ENCODE measurements at regions not wholly inside any gene's neighbourhood (a gene's known extent, or its start where the extent isn't known, plus 50 kb on each side); places are given as distances from the start of the nearest gene placed in this dataset.
"Not testable (repeated sequence)": the region's sequence is repeated elsewhere in the genome, so short reads cannot be mapped to it uniquely, and the experiment has no call there.

- Histone ChIP-seq H3K27me3 (ENCODE audit: control insufficient read depth in 2 of 2, insufficient read depth in 2 of 2, low read length in 2 of 2) (no peaks in the 10 kb centered on the region), H3K4me3 (ENCODE audit: low read length in 2 of 2) (no peak overlapping the region), H3K9me3 (ENCODE audit: control insufficient read depth in 2 of 2, low read length in 2 of 2) (no peaks in the 10 kb centered on the region), H3K36me3 (ENCODE audit: control insufficient read depth in 2 of 2, insufficient read depth in 2 of 2, low read length in 2 of 2) (no peaks in the 10 kb centered on the region), H3K4me1 (ENCODE audit: control insufficient read depth in 2 of 2, insufficient read depth in 2 of 2, low read length in 2 of 2) (no peaks in the 10 kb centered on the region), H3K9ac (ENCODE audit: low read depth in 1 of 2, low read length in 2 of 2) (no peak overlapping the region), H3K27ac (ENCODE audit: low read depth in 2 of 2, low read length in 2 of 2) (no peak overlapping the region)
These were observed 72.8 kb downstream of the FHIP1A start for GRCh38 chr4:151481813-151482212.

- no peak overlapping the region for H3K9ac ChIP-seq (ENCODE audit: low read depth in 1 of 2, low read length in 2 of 2)
- H3K9me3 ChIP-seq (ENCODE audit: control insufficient read depth in 2 of 2, low read length in 2 of 2), result no peaks in the 10 kb centered on the region
- H3K4me3 ChIP-seq (ENCODE audit: low read length in 2 of 2), result no peak overlapping the region
- no peaks in the 10 kb centered on the region for H3K4me1 ChIP-seq (ENCODE audit: control insufficient read depth in 2 of 2, insufficient read depth in 2 of 2, low read length in 2 of 2)
- no peaks in the 10 kb centered on the region for H3K27me3 ChIP-seq (ENCODE audit: control insufficient read depth in 2 of 2, insufficient read depth in 2 of 2, low read length in 2 of 2)
- no peaks in the 10 kb centered on the region for H3K36me3 ChIP-seq (ENCODE audit: control insufficient read depth in 2 of 2, insufficient read depth in 2 of 2, low read length in 2 of 2)
- no peak overlapping the region for H3K27ac ChIP-seq (ENCODE audit: low read depth in 2 of 2, low read length in 2 of 2)
These were observed 75.6 kb downstream of the FHIP1A start for GRCh38 chr4:151484396-151485102.

- no peak overlapping the region for H3K4me3 ChIP-seq (ENCODE audit: low read length in 2 of 2)
- no peak overlapping the region for H3K27ac ChIP-seq (ENCODE audit: low read depth in 2 of 2, low read length in 2 of 2)
- no peaks in the 10 kb centered on the region for H3K4me1 ChIP-seq (ENCODE audit: control insufficient read depth in 2 of 2, insufficient read depth in 2 of 2, low read length in 2 of 2)
- H3K9me3 ChIP-seq (ENCODE audit: control insufficient read depth in 2 of 2, low read length in 2 of 2), result no peaks in the 10 kb centered on the region
- H3K9ac ChIP-seq (ENCODE audit: low read depth in 1 of 2, low read length in 2 of 2), result no peak overlapping the region
- H3K36me3 ChIP-seq (ENCODE audit: control insufficient read depth in 2 of 2, insufficient read depth in 2 of 2, low read length in 2 of 2), result no peaks in the 10 kb centered on the region
- no peaks in the 10 kb centered on the region for H3K27me3 ChIP-seq (ENCODE audit: control insufficient read depth in 2 of 2, insufficient read depth in 2 of 2, low read length in 2 of 2)
These were observed 76.7 kb downstream of the FHIP1A start for GRCh38 chr4:151485541-151486131.

- H3K9ac ChIP-seq (ENCODE audit: low read depth in 1 of 2, low read length in 2 of 2), result no peak overlapping the region
- no peaks in the 10 kb centered on the region for H3K36me3 ChIP-seq (ENCODE audit: control insufficient read depth in 2 of 2, insufficient read depth in 2 of 2, low read length in 2 of 2)
- H3K9me3 ChIP-seq (ENCODE audit: control insufficient read depth in 2 of 2, low read length in 2 of 2), result no peaks in the 10 kb centered on the region
- no peak overlapping the region for H3K27ac ChIP-seq (ENCODE audit: low read depth in 2 of 2, low read length in 2 of 2)
- H3K4me1 ChIP-seq (ENCODE audit: control insufficient read depth in 2 of 2, insufficient read depth in 2 of 2, low read length in 2 of 2), result no peaks in the 10 kb centered on the region
- no peaks in the 10 kb centered on the region for H3K27me3 ChIP-seq (ENCODE audit: control insufficient read depth in 2 of 2, insufficient read depth in 2 of 2, low read length in 2 of 2)
- H3K4me3 ChIP-seq (ENCODE audit: low read length in 2 of 2), result no peak overlapping the region
These were observed 77.2 kb downstream of the FHIP1A start for GRCh38 chr4:151486168-151486567.

GRCh38 chr4:151488968-151489367 lies 80.0 kb downstream of the FHIP1A start:
- Histone ChIP-seq H3K27ac (ENCODE audit: low read depth in 2 of 2, low read length in 2 of 2) (no peak overlapping the region), H3K27me3 (ENCODE audit: control insufficient read depth in 2 of 2, insufficient read depth in 2 of 2, low read length in 2 of 2) (no peaks in the 10 kb centered on the region), H3K9me3 (ENCODE audit: control insufficient read depth in 2 of 2, low read length in 2 of 2) (peaks cover 0 to 3% of the 10 kb centered on the region in 2 donors), H3K36me3 (ENCODE audit: control insufficient read depth in 2 of 2, insufficient read depth in 2 of 2, low read length in 2 of 2) (no peaks in the 10 kb centered on the region), H3K4me3 (ENCODE audit: low read length in 2 of 2) (no peak overlapping the region), H3K4me1 (ENCODE audit: control insufficient read depth in 2 of 2, insufficient read depth in 2 of 2, low read length in 2 of 2) (no peaks in the 10 kb centered on the region), H3K9ac (ENCODE audit: low read depth in 1 of 2, low read length in 2 of 2) (no peak overlapping the region)

GRCh38 chr4:151489462-151490203 lies 80.7 kb downstream of the FHIP1A start:
- H3K9me3 ChIP-seq (ENCODE audit: control insufficient read depth in 2 of 2, low read length in 2 of 2), result peaks cover 0 to 3% of the 10 kb centered on the region in 2 donors
- no peaks in the 10 kb centered on the region for H3K27me3 ChIP-seq (ENCODE audit: control insufficient read depth in 2 of 2, insufficient read depth in 2 of 2, low read length in 2 of 2)
- H3K36me3 ChIP-seq (ENCODE audit: control insufficient read depth in 2 of 2, insufficient read depth in 2 of 2, low read length in 2 of 2), result no peaks in the 10 kb centered on the region
- no peaks in the 10 kb centered on the region for H3K4me1 ChIP-seq (ENCODE audit: control insufficient read depth in 2 of 2, insufficient read depth in 2 of 2, low read length in 2 of 2)
- H3K4me3 ChIP-seq (ENCODE audit: low read length in 2 of 2), result no peak overlapping the region
- H3K27ac ChIP-seq (ENCODE audit: low read depth in 2 of 2, low read length in 2 of 2), result no peak overlapping the region
- H3K9ac ChIP-seq (ENCODE audit: low read depth in 1 of 2, low read length in 2 of 2), result no peak overlapping the region

- H3K4me3 ChIP-seq (ENCODE audit: low read length in 2 of 2); H3K36me3 ChIP-seq (ENCODE audit: control insufficient read depth in 2 of 2, insufficient read depth in 2 of 2, low read length in 2 of 2); H3K9ac ChIP-seq (ENCODE audit: low read depth in 1 of 2, low read length in 2 of 2); H3K4me1 ChIP-seq (ENCODE audit: control insufficient read depth in 2 of 2, insufficient read depth in 2 of 2, low read length in 2 of 2); H3K27me3 ChIP-seq (ENCODE audit: control insufficient read depth in 2 of 2, insufficient read depth in 2 of 2, low read length in 2 of 2); H3K9me3 ChIP-seq (ENCODE audit: control insufficient read depth in 2 of 2, low read length in 2 of 2); H3K27ac ChIP-seq (ENCODE audit: low read depth in 2 of 2, low read length in 2 of 2): not testable (repeated sequence)
These were observed 86.6 kb downstream of the FHIP1A start for GRCh38 chr4:151495612-151496011.

- not testable (repeated sequence) for H3K36me3 ChIP-seq (ENCODE audit: control insufficient read depth in 2 of 2, insufficient read depth in 2 of 2, low read length in 2 of 2); H3K9ac ChIP-seq (ENCODE audit: low read depth in 1 of 2, low read length in 2 of 2); H3K27ac ChIP-seq (ENCODE audit: low read depth in 2 of 2, low read length in 2 of 2); H3K27me3 ChIP-seq (ENCODE audit: control insufficient read depth in 2 of 2, insufficient read depth in 2 of 2, low read length in 2 of 2); H3K4me3 ChIP-seq (ENCODE audit: low read length in 2 of 2); H3K9me3 ChIP-seq (ENCODE audit: control insufficient read depth in 2 of 2, low read length in 2 of 2); H3K4me1 ChIP-seq (ENCODE audit: control insufficient read depth in 2 of 2, insufficient read depth in 2 of 2, low read length in 2 of 2)
These were observed 102.6 kb downstream of the FHIP1A start for GRCh38 chr4:151511548-151511947.

- no peak overlapping the region for H3K27ac ChIP-seq (ENCODE audit: low read depth in 2 of 2, low read length in 2 of 2)
- H3K4me1 ChIP-seq (ENCODE audit: control insufficient read depth in 2 of 2, insufficient read depth in 2 of 2, low read length in 2 of 2), result no peaks in the 10 kb centered on the region
- H3K27me3 ChIP-seq (ENCODE audit: control insufficient read depth in 2 of 2, insufficient read depth in 2 of 2, low read length in 2 of 2), result no peaks in the 10 kb centered on the region
- no peaks in the 10 kb centered on the region for H3K9me3 ChIP-seq (ENCODE audit: control insufficient read depth in 2 of 2, low read length in 2 of 2)
- no peak overlapping the region for H3K4me3 ChIP-seq (ENCODE audit: low read length in 2 of 2)
- no peaks in the 10 kb centered on the region for H3K36me3 ChIP-seq (ENCODE audit: control insufficient read depth in 2 of 2, insufficient read depth in 2 of 2, low read length in 2 of 2)
- H3K9ac ChIP-seq (ENCODE audit: low read depth in 1 of 2, low read length in 2 of 2), result no peak overlapping the region
These were observed 108.9 kb downstream of the FHIP1A start for GRCh38 chr4:151517896-151518295.

- Histone ChIP-seq H3K27ac (ENCODE audit: low read depth in 2 of 2, low read length in 2 of 2) (no peak overlapping the region), H3K27me3 (ENCODE audit: control insufficient read depth in 2 of 2, insufficient read depth in 2 of 2, low read length in 2 of 2) (no peaks in the 10 kb centered on the region), H3K9me3 (ENCODE audit: control insufficient read depth in 2 of 2, low read length in 2 of 2) (no peaks in the 10 kb centered on the region), H3K36me3 (ENCODE audit: control insufficient read depth in 2 of 2, insufficient read depth in 2 of 2, low read length in 2 of 2) (no peaks in the 10 kb centered on the region), H3K9ac (ENCODE audit: low read depth in 1 of 2, low read length in 2 of 2) (no peak overlapping the region), H3K4me3 (ENCODE audit: low read length in 2 of 2) (no peak overlapping the region), H3K4me1 (ENCODE audit: control insufficient read depth in 2 of 2, insufficient read depth in 2 of 2, low read length in 2 of 2) (no peaks in the 10 kb centered on the region)
These were observed 109.4 kb downstream of the FHIP1A start for GRCh38 chr4:151518359-151518758.
